ENCODE measurements at regions not wholly inside any gene's neighbourhood (a gene's known extent, or its start where the extent isn't known, plus 50 kb on each side); places are given as distances from the start of the nearest gene placed in this dataset.
"Not testable (repeated sequence)": the region's sequence is repeated elsewhere in the genome, so short reads cannot be mapped to it uniquely, and the experiment has no call there.

DNA sequence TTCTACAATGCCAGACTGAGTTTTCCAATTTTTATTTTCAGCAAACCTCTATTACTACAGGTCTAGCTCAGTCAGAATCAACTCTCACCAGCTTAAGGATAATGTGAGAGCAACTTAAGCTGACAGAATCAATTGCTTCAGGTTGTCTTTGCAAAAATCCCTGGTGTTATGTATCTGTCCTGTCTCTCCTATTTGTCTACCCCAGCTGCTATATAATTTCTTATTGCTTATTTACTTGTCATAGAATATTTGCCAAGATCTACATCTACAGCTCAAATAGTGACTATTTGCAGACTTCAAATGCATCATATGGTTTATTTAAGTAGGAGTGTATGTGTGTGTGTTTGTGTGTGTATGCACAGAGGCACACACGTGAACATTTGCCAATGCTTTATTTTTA is 54.1 kb downstream of the FOXG1 start:
- DNase-seq, result no peak

DNA sequence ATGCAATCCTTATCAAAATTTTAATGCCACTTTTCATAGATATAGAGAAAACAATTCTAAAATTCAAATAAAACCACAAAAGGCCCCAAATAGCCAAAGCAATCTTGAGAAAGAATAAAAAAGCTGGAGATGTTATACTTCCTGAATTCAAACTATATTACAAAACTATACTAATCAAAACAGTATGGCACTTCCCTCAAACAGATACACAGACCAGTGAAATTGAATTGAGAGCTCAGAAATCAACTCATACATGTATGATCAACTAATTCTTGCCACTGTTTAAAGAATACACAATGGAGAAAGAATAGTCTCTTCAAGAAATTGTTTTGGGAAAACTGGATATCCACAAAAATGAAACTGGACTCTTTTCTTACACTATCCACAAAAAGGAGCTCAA is 55.4 kb downstream of the FOXG1 start:
- no peak for DNase-seq

DNA sequence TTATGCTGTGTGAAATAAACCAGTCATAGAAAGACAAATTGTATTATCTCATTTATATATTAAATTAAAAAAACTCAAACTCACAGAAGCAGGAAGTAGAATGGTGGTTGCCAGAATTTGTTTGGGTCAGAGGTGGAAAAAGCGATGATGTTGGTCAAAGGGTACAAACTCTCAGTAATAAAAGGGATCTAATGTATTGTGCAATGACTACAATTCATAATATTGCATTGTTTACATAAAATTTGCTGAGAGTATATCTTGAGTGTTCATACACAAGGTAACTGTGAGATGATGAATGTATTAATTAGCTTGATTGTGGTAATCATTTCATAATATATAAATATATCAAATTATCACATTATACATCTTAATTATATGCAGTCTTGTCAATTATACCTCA is 56.7 kb downstream of the FOXG1 start:
- no peak for DNase-seq

DNA sequence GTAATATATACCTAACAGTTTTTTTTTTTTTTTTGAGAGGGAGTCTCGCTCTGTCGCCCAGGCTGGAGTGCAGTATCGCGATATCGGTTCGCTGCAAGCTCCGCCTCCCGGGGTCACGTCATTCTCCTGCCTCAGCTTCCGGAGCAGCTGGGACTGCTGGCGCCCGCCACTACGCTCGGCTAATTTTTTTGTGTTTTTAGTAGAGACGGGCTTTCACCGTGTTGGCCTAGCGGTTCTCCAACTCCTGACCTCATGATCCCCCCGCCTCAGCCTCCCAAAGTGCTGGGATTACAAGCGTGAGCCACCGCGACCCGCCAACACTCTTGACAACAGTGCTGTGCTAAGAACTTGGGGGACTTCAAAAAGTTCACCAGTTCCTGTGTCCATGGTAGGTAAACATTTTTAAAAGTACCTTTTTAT is 63.5 kb downstream of the FOXG1 start:
- no peak for DNase-seq

DNA sequence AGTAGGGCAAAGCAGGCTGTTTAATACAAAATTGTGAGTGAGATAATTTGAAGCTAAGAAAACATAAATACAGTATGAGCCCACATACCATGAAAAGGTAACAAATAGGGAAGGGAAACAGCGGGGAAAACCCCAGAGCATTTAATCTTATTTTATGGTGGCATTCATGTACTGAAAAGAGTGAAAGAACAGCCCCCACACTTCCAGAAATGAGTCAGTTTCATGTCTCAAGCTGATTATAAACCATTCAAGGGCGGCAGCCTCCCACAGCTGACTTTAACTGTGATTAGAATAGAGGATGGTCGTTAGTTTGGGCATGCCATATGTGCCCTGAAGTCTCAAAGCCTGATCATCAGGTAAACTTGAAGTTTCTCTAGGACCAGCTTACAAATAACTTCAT is 64.5 kb downstream of the FOXG1 start:
- DNase-seq, result no peak

DNA sequence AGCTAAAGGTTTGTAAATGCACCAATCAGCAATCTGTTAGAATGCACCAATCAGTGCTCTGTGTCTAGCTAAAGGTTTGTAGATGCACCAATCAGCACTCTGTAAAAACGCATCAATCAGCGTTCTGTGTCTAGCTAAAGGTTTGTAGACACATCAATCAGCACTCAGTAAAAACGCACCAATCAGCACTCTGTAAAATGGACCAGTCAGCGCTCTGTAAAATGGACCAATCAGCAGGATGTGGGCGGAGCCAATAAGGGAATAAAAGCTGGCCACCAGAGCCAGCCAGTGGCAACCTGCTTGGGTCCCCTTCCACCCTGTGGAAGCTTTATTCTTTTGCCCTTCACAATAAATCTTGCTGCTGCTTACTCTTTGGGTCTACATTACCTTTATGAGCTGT is 76.0 kb downstream of the FOXG1 start:
- DNase-seq, result not testable (repeated sequence)

DNA sequence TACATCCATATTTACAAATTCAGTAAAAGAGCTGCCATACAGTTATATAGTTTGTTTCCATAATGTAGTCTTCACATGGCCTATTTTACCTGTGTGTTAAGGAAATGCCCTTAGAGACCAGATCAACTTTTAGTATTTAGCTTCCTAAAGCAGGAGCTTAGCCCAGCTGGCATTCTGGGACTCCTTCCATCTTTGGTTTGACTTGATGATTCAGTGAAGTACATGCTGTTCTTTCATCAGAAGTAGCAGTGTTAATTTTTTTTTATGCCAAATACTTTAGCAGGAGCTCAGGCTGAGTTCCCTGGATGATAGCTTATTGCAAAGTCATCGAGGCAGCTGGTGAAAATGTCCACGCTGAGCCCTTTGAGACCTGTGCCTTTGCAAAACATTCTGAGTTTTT is 101.0 kb downstream of the FOXG1 start:
- no peak for DNase-seq

DNA sequence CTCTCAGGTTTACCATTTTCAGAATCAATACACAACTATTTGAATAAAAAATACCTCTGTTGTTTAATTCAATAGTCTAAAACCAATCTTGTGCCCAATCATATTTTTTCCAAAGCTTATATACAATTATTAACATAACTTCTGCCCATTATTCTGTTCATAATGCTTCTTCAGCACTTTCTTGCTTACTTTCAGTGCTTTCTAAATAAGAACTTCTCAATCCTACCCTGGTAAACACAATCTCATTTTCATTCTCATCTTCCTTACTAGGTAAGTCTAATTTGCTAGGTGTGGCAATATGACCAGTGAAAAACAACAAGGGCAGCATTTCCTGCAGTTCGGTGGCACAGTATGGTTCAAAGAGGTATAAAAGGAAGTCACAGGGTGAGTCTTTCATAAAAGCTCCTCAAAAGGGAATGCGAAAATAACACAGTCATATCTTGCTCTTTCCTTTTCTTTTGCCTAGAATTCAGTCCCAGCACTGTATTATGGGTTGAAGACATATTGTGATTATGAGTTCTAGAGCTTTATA is 103.5 kb downstream of the FOXG1 start:
- DNase-seq, result no peak

DNA sequence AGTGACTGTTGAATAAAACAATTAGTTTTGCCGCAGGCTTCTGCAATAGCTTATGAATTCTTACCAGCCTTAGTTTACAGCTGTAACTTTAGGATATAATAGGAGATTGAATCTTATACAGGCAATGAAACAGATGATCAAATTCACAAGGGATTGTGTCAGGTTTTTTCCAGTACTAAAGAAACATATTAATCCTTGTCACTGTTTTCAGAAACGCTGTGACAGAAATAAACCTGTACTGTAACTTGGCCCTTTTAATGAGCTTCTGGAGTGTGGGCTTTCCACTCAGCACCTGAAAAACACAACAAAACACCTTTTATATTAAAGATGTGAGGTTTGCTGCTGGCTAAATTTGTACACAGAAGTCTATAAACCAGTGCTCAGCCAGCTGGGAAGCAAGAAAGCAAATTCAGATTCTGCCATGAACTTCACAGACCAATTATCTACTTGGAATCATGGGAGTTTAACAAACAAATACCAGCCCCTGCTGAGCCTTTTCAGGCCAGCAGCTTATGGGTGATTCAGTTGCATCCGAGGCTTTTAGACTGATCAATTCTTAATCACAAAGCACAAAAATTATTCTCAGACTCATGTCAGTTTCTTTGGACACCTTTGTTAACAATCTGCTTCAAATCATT is 109.5 kb downstream of the FOXG1 start:
- DNase-seq, result no peak

DNA sequence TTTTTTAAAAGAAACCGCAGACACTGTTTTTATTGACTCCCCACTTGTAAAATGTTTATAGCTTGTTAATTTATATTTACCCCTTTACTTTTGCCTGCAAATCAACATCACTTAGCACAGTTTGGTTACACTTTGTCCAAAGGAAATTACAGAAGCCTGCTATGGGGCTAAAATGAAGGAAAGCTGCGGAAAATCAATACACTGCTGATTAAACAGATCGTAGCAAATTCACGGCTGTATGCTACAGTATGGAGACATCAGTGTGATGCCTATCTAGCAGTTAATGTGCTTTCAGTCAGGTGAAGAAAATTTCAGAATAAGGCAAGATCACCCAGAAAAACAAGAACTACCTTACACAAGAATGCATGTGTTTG is 110.0 kb downstream of the FOXG1 start:
- no peak for DNase-seq

DNA sequence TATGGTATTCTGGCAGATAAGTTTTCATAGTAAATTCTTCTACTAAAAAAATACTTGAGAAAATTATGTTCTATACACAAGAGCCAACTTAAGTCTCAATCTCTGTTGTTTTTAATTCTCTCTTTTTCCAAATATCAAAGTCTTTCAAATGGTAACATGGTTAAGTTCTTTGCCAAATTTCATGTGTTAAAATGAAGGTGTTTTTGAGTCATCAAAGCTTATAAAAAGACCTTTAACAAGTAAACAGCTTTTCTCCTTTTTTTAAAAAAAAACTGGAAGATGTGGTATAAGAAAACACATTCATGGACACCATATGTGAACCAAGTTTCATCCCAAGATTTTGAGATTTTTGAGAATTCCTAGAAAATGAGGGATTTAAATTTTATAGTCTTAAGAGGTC is 111.3 kb downstream of the FOXG1 start:
- DNase-seq, result no peak

DNA sequence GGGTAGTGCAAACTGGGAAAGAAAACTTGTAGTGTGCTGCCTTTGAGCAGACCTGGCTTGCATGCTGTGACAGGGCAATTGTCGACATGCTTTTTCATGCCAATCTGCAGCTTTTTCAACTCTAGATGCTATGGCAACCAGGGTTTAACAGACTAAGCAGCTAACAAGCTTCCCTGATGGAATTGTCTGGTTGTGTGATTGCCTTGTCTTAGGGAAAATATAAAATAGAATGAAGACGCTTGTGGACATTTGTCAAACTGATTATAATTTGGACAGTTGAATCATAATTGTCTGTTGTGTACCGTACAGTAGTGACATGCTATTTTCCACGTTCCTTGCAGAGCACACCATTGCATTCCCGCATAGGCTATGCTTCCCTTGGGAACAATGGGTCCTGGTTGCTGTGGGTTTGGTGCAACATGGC is 113.0 kb downstream of the FOXG1 start:
- DNase-seq, result no peak

DNA sequence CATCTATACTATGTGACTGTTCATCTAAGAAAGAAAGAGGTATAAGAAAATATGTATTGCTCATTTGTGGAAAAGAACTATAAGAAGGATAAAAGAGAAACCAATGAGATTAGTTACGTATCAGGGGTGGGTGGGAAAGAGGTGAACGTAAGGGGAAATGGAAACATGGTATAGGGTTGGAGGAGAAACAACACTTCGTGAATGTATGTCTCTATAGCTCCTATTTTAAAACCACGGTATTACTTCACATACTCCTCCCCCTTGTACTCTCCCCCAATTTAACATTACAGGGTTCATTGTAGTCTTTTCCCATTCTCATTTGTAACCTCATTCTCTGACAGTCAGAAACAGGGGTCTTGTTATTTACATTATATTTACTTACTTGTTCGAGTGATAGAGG is 120.4 kb downstream of the FOXG1 start:
- DNase-seq, result no peak

DNA sequence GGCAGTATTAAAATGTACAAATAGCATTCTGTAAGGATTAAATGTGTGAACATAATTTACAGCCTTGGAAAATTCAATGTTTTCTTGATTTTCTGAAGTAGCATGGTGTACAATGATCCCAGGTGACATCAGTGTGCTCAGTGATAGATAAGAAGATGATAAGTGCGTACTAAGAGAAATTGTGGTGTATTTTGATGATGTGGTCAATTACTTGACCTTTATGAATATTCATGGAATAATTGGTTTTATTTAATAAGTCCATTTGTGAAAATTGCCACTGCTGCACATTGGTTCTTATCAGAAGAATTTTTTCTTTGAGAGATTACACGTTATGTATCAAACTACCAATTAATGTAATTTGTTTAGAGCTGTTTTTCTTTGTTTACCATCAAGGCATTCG is 128.8 kb downstream of the FOXG1 start:
- no peak for DNase-seq

DNA sequence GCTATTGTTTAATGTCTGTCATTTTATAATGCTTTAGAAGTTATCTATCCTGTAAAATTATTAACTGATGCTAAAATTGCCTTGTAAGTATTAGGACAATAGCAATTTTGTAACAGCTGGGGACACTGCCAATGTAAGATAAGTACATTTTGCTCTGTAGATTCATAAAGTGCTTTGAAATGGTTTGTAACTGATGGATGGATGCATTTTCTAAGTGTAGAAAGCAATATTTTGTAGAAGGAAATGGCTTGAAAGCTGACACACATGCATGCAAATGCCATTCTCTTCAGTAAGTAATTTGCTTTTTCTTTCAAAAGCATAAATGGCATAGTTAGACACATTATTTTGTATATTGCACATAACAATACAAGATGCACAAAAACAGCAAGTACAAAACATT is 129.8 kb downstream of the FOXG1 start:
- no peak for DNase-seq

DNA sequence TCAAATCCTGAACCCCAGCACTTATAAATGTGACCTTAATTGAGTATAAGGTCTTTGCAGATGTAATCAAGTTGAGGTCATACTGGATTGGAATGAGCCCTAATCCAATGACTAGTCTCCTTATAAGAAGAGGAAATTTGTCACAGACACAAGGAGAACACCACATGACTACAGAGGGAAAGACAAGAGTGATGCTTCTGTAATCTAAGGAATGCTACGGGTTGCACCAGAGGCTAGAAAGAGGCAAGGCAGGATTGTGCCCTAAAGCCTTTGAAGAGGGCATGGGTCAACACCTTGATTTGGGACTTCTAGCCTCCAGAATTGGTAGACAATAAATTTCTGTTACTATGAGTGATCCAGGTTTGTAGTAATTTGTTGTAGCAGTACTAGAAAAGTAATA is 135.0 kb downstream of the FOXG1 start:
- DNase-seq, result no peak

DNA sequence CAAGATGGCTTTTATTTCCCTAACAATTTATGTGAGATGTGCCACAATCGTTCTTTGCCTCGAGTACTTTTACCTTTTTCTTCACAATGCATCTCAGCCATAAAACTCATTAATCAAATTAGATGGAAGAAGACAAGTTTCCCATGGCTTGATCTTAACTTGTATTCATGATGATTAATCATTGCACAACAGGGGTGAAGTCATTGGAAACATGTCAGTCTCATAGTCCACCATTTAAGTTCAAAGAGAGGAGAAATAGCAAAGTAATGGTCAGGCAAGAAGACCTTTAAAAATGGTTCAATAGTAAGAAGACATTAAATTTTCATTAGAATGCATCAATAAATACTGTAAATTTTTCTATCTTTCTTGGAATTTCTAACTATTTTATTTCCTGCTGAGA is 136.3 kb downstream of the FOXG1 start:
- no peak for DNase-seq

DNA sequence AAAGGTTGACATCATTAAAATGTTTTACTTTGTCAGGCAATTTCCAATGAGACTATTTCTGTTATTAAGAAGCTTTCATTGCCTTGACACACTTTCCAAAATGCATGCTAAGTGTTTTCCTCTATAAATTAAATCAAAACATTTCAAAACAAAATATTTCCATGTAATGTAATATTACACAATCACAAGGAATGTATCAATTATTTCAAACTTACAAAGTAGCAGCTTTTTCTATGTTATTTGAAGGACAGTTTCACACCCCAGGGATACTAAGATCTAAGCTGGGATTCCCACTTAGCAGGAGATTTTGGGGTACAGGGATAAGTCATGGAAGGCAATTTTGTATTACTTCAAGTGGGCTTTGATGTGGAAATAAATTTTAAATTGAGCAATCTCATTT is 144.9 kb downstream of the FOXG1 start:
- no peak for DNase-seq

DNA sequence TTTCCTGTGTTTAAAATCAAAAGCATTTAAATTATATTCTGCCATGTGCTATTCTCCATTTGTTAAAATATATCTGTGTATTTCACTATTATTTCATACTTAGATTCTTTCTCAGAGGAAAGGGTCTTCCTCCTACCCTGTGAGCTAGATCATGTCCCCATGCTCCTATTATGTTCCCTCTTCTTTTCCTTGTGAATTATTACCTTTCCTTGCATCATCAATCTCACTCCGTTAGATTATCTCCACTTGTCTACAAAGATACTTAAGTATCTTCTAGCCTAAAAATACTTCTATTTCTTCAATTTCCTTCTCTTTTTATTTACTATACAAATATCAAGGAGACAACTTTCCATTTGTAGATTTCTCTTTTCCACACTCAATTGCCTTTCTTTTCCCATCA is 146.5 kb downstream of the FOXG1 start:
- DNase-seq, result no peak

DNA sequence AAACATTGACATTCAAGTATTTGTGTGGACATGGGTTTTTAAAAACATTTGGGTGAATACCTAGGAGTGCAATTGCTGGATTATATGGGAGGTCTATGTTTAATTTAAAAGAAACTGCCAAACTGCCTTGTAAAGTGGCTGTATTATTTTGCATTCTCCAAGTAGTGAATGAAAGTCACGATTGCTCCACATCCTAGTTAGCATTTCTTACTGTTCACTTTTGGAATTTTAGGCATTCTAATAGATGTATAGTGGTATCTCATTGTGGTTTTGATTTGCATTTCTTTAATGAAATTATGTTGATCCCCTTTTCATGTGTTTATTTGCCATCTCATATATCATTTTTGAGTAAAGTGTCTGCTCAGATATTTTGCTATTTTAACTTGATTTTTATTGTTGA is 159.5 kb downstream of the FOXG1 start:
- DNase-seq, result no peak

DNA sequence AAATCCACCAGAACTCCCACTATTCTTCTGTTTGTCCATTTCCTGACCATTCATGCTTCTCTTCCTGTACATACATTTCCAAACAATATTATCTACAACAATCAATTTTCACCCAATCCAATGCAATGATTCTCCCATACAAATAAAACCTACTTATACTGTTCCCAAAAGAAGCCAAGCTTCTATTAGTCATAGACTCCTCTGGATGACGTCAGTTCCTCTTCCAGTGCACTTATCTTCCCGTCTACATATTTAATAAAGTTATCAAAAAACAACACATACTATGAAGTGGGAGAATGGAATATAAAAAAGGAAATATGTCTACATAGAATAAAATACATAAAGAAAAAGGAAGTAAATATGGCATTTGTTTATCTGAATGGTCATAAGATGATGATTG is 165.4 kb downstream of the FOXG1 start:
- DNase-seq, result no peak

DNA sequence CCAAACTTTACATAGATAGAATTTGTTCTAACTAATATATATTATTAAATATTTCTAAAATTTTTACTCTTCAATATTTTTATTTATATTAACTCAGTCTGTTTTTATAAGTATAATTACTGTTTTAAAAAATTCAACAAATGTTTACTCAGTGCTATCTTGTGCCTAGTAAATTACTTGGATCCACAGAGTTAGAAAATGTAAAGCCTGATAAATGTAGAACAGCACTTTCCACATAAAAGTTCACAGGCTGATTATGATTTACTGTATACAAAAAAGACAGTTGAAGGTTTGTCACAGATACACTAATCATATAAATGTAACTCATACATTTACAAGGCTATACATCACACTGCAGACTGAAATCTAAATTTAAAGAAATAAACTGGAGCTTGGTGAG is 170.0 kb downstream of the FOXG1 start:
- no peak for DNase-seq

DNA sequence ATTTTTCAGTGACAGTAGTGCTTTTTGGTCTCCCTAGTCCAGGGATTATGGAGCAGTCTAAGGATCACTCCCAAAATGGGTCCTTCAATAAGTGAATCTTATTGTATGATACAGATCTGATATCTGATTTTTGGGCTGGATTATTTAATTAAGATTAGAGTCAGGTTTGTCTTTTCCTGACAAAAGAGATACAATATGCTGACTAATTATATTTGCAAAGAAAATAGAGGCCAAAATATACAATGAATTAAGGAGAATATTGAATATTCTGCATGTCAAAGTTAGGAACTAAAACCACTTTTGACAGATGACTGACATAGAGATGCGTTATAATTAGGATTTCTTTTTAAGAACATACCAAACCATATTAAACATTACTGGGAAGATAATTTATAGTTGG is 175.2 kb downstream of the FOXG1 start:
- no peak for DNase-seq

DNA sequence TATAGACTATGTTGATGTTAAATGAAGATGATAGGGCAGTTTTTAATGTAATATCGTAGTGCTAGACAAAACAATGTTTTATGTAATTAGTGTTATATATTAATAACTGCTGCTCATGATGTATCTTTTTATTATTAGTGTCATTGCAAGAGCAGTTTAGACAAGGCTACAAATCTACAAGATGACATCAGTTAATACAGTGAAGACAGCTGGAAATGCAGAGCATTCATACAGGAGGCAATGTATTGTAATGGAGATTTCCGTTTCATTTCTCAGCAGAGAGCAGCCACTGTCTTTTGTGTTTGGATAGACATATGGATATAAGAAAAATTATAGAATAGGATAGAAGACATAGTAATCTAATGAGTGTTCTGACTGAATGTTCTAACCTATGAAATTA is 178.0 kb downstream of the FOXG1 start:
- DNase-seq, result no peak

DNA sequence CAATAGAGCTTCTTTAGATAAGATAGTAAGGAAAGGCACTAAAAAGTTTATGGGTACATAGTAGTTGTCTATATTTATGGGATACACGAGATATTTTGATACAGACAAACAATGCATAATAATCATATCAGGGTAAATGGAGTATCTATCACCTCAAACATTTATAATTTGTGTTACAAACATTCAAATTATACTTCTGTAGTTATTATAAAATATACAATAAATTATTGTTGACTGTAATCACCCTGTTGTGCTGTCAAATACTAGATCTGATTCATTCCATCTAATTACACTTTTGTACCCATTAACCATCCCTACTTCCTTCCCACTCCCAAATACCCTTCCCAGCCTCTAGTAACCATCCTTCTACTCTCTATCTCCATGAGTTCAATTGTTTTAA is 179.7 kb downstream of the FOXG1 start:
- DNase-seq, result no peak
